Stomach (tissue), 4 donors: ENCODE measurements at regions not wholly inside any gene's neighbourhood (a gene's known extent, or its start where the extent isn't known, plus 50 kb on each side); places are given as distances from the start of the nearest gene placed in this dataset.

Source experiments
- POLR2A ChIP-seq, 4 donors: fragments of 450-650 bp; IDR thresholded peaks; one replicate each; pipeline ENCODE4 v1.6.1; 2016; ENCODE audit warnings: antibody characterized with exemption in 4 of 4, control low read depth in 2 of 4, mild to moderate bottlenecking in 1 of 4, moderate library complexity in 1 of 4
- POLR2AphosphoS5 ChIP-seq, 3 donors: sonication (generic); formaldehyde crosslinking; IDR thresholded peaks; one replicate each; pipeline ENCODE4 v1.6.1; 2016; ENCODE audit warnings: antibody characterized with exemption in 3 of 3
- TF ChIP-seq, protein P1 (sequence below), 7 experiments: fragments of 450-650 bp in 4 of 7; fragments of 200-600 bp in 3 of 7; sonication (generic) in 3 of 7; IDR thresholded peaks; one replicate each; pipeline ENCODE4 v1.5.1; 2016 to 2019; ENCODE audit warnings: antibody characterized with exemption in 7 of 7, control low read depth in 2 of 7, mild to moderate bottlenecking in 1 of 7

DNA sequence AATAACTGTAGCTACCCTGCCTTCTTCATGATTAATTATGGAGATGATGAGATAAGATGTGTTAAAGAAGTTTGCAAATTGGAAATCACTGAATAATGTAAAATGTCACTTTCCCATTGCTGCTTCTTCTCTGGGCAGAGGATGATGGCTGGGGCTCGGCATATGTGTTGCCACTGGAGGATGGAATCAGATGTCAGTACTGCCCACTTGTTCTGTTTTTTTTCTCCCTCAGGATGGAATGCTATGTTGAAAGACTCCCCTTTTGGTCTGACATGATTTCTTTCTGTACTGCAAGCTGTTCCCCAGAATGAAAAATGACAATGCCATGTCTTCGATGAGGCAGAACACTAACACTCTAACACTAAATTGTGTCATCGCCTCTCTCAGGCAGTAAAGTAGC is 373.9 kb upstream of the SPAG17 start:
- TF ChIP-seq, protein P1, sequence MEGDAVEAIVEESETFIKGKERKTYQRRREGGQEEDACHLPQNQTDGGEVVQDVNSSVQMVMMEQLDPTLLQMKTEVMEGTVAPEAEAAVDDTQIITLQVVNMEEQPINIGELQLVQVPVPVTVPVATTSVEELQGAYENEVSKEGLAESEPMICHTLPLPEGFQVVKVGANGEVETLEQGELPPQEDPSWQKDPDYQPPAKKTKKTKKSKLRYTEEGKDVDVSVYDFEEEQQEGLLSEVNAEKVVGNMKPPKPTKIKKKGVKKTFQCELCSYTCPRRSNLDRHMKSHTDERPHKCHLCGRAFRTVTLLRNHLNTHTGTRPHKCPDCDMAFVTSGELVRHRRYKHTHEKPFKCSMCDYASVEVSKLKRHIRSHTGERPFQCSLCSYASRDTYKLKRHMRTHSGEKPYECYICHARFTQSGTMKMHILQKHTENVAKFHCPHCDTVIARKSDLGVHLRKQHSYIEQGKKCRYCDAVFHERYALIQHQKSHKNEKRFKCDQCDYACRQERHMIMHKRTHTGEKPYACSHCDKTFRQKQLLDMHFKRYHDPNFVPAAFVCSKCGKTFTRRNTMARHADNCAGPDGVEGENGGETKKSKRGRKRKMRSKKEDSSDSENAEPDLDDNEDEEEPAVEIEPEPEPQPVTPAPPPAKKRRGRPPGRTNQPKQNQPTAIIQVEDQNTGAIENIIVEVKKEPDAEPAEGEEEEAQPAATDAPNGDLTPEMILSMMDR (IDR thresholded peaks at IDR 0.05), result no peak
- TF ChIP-seq POLR2A (IDR thresholded peaks at IDR 0.05) (no peak), POLR2AphosphoS5 (IDR thresholded peaks at IDR 0.05) (no peak)
